ENCODE measurements at regions not wholly inside any gene's neighbourhood (a gene's known extent, or its start where the extent isn't known, plus 50 kb on each side); places are given as distances from the start of the nearest gene placed in this dataset.

DNA sequence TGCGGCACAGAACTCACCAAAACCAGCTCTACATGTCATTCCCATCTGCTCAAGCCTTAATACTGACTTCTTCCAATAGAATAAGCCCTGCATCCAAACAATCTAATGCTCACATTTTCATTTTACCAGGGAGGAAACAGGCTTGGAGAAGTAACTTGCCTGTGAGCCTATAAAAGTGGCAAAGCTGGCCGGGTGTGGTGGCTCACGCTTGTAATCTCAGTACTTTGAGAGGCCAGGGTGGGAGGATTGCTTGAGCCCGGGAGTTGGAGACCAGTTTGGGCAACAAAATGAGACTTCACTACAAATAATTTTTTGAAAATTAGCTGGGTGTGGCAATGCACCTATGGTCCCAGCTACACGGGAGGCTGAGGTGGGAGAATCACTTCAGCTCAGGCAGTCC is 133.7 kb downstream of the LY86 start:
- POLR2A ChIA-PET (ENCODE audit: low non-redundant PET), result no interaction called here

DNA sequence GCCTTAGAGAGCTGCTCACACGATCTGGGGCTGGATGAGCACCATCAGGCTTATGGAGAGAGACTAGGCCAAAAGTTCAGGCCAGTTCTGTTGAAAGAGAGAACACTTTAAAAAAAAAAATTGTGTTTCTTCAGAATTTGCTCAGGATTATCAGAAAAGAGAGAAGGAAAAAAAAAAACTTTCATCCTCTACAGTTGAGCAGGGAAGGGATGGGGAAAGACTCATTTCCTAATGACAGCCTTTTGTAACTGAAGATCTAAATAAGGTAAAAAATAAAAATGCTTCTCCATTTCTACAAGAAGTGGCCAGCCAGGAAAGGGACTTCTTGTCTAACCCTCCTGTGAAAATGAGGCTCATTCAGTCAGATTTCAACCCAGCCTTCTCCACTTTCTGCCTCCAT is 134.8 kb downstream of the LY86 start:
- H3K9me3 ChIP-seq (ENCODE audit: low read depth, low read length, poor library complexity, severe bottlenecking), result no peaks in the 10 kb centered on the region
- POLR2A ChIA-PET (ENCODE audit: low non-redundant PET), result no interaction called here

More for the DNA sequence above, 133.7 kb downstream of the LY86 start:
- no peaks in the 10 kb centered on the region for H3K36me3 ChIP-seq (ENCODE audit: insufficient read depth, low read length, poor library complexity, severe bottlenecking)
- intact Hi-C loops (cut with micrococcal nuclease; ENCODE audit: unreplicated experiment), result no loop called here
- TF ChIP-seq, protein P1, sequence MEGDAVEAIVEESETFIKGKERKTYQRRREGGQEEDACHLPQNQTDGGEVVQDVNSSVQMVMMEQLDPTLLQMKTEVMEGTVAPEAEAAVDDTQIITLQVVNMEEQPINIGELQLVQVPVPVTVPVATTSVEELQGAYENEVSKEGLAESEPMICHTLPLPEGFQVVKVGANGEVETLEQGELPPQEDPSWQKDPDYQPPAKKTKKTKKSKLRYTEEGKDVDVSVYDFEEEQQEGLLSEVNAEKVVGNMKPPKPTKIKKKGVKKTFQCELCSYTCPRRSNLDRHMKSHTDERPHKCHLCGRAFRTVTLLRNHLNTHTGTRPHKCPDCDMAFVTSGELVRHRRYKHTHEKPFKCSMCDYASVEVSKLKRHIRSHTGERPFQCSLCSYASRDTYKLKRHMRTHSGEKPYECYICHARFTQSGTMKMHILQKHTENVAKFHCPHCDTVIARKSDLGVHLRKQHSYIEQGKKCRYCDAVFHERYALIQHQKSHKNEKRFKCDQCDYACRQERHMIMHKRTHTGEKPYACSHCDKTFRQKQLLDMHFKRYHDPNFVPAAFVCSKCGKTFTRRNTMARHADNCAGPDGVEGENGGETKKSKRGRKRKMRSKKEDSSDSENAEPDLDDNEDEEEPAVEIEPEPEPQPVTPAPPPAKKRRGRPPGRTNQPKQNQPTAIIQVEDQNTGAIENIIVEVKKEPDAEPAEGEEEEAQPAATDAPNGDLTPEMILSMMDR (conservative IDR thresholded peaks at IDR 0.05; ENCODE audit: low read depth, low read length), result no peak
- no peak for TF ChIP-seq EZH2 (IDR thresholded peaks at IDR 0.05; ENCODE audit: borderline replicate concordance, low read depth, low read length, poor library complexity, severe bottlenecking)
- H3K9me3 ChIP-seq (ENCODE audit: low read depth, low read length, poor library complexity, severe bottlenecking), result no peaks in the 10 kb centered on the region
- DNase-seq (ENCODE audit: low spot score), result no peak
- H3K27ac ChIP-seq (ENCODE audit: low read depth, low read length, poor library complexity, severe bottlenecking), result peak overlapping the region; percentile 7
- H3K27me3 ChIP-seq (replicated peaks; ENCODE audit: insufficient read depth, low read depth, low read length, poor library complexity), result no peaks in the 10 kb centered on the region
- peaks cover 47% of the 10 kb centered on the region for H3K4me1 ChIP-seq (ENCODE audit: insufficient read depth, low read length, poor library complexity, severe bottlenecking)
- CTCF ChIA-PET, result no interaction called here
- BruUV-seq (replicated peaks), result no TSS peak
- no peak overlapping the region for H3K4me3 ChIP-seq (ENCODE audit: low read depth, low read length, poor library complexity, severe bottlenecking)

DNA sequence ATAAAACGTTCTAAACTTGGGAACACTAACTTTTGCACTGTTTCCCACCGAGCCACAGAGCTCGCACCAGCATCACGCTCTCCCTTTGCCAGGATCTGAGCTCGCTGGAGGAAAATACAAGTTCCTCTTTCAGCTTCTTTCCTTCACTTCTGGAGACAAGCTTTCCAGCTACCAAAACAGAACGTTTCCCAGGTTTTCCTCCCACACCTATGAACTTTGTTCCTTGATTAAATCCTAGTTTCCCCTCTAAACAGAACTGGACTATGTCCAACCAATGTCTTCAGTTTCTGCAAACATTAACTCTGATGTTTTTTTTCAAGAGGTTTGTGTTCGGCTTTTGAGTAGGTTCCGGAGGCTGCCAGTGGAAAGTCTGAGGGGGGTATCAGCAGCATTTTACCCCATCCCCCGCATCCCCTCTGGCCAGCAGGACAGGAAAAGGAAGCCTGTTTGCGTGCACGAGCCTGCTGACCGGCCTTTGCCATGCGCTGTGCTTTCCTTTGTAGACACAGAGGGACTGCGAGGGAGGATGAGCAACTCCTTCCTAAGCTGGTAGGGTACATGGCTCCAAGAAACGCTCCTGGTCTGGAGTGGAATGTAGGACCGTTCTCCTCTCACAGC is 135.5 kb downstream of the LY86 start:
- Histone ChIP-seq H3K27me3 (replicated peaks; ENCODE audit: insufficient read depth, low read depth, low read length, poor library complexity) (no peaks in the 10 kb centered on the region), H3K36me3 (ENCODE audit: insufficient read depth, low read length, poor library complexity, severe bottlenecking) (no peaks in the 10 kb centered on the region), H3K27ac (ENCODE audit: low read depth, low read length, poor library complexity, severe bottlenecking) (peak overlapping the region; percentile 87), H3K9me3 (ENCODE audit: low read depth, low read length, poor library complexity, severe bottlenecking) (no peaks in the 10 kb centered on the region), H3K4me1 (ENCODE audit: insufficient read depth, low read length, poor library complexity, severe bottlenecking) (peaks cover 54% of the 10 kb centered on the region), H3K4me3 (ENCODE audit: low read depth, low read length, poor library complexity, severe bottlenecking) (no peak overlapping the region)
- DNase-seq (ENCODE audit: low spot score), result no peak
- no peak for TF ChIP-seq EZH2 (IDR thresholded peaks at IDR 0.05; ENCODE audit: borderline replicate concordance, low read depth, low read length, poor library complexity, severe bottlenecking)
- intact Hi-C loops (cut with micrococcal nuclease; ENCODE audit: unreplicated experiment), result loop anchor here (1.0 to 2.0 kb wide), 3 partner anchors 47 to 519 kb away; no protein-coding TSS in a partner anchor
- BruUV-seq (replicated peaks), result TSS peak; percentile 75
- ChIA-PET POLR2A (ENCODE audit: low non-redundant PET) (no interaction called here), CTCF (interaction anchor here (1.0 kb wide), 1 partner anchor 519 kb away, joined by 4 read pairs; no protein-coding TSS in a partner anchor)

More for the DNA sequence above, 134.8 kb downstream of the LY86 start:
- Histone ChIP-seq H3K4me3 (ENCODE audit: low read depth, low read length, poor library complexity, severe bottlenecking) (no peak overlapping the region), H3K36me3 (ENCODE audit: insufficient read depth, low read length, poor library complexity, severe bottlenecking) (no peaks in the 10 kb centered on the region), H3K27me3 (replicated peaks; ENCODE audit: insufficient read depth, low read depth, low read length, poor library complexity) (no peaks in the 10 kb centered on the region), H3K27ac (ENCODE audit: low read depth, low read length, poor library complexity, severe bottlenecking) (peak overlapping the region; percentile 87), H3K4me1 (ENCODE audit: insufficient read depth, low read length, poor library complexity, severe bottlenecking) (peaks cover 53% of the 10 kb centered on the region)
- no peak for DNase-seq (ENCODE audit: low spot score)
- no peak for TF ChIP-seq EZH2 (IDR thresholded peaks at IDR 0.05; ENCODE audit: borderline replicate concordance, low read depth, low read length, poor library complexity, severe bottlenecking)
- TF ChIP-seq, protein P1 (conservative IDR thresholded peaks at IDR 0.05; ENCODE audit: low read depth, low read length), result no peak
- CTCF ChIA-PET, result interaction anchor here (1.0 kb wide), 1 partner anchor 520 kb away, joined by 4 read pairs; no protein-coding TSS in a partner anchor
- BruUV-seq (replicated peaks), result no TSS peak
- intact Hi-C loops (cut with micrococcal nuclease; ENCODE audit: unreplicated experiment), result no loop called here
